HEK293 (cell line): ENCODE measurements at regions not wholly inside any gene's neighbourhood (a gene's known extent, or its start where the extent isn't known, plus 50 kb on each side); places are given as distances from the start of the nearest gene placed in this dataset.
"Not testable (repeated sequence)": the region's sequence is repeated elsewhere in the genome, so short reads cannot be mapped to it uniquely, and the experiment has no call there.

Experiments
- CTCF ChIA-PET: fragments of 350-600 bp; formaldehyde crosslinking; extraction: SDS; loops from one replicate; lab custom pipeline; 2021; ENCODE audit warnings: antibody characterized with exemption; lab: Yijun Ruan, JAX
- POLR2A ChIA-PET: fragments of 300-600 bp; formaldehyde crosslinking; extraction: SDS; loops from one replicate; lab custom pipeline; 2020; ENCODE audit warnings: antibody characterized with exemption, inconsistent platforms; lab: Yijun Ruan, JAX
- H3K27ac ChIP-seq: fragments of 200-500 bp; sonication (Bioruptor generic); 2 replicates; pipeline ENCODE4 v1.5.1; 2014; ENCODE audit warnings: low read depth, low read length, control low read depth, inconsistent platforms; ENCODE audit errors: extremely low read depth
- H3K36me3 ChIP-seq, 2 experiments: fragments of 200-500 bp in 1 of 2; sonication (Bioruptor generic) in 1 of 2; 1 replicate in 1 of 2; 2 replicates in 1 of 2; pipeline ENCODE4 v1.5.1; 2014 to 2017; ENCODE audit warnings: inconsistent platforms in 2 of 2, low read length in 2 of 2; ENCODE audit not compliant: control insufficient read depth in 2 of 2, insufficient read depth in 1 of 2
- H3K4me1 ChIP-seq: fragments of 200-500 bp; sonication (Bioruptor generic); 2 replicates; pipeline ENCODE4 v1.5.1; 2014; ENCODE audit warnings: mild to moderate bottlenecking, low read length, inconsistent platforms; ENCODE audit not compliant: control insufficient read depth, insufficient read depth
- H3K4me3 ChIP-seq: 2 replicates; pipeline ENCODE4 v1.5.1; 2011; ENCODE audit warnings: low read depth, mild to moderate bottlenecking, control low read depth, low read length, moderate library complexity
- H3K9me3 ChIP-seq: fragments of 200-500 bp; sonication (Bioruptor generic); 2 replicates; pipeline ENCODE4 v1.5.1; 2014; ENCODE audit warnings: low read depth, low read length, inconsistent platforms; ENCODE audit not compliant: control insufficient read depth, insufficient read depth
- GLIS1 ChIP-seq: fragments of 450-650 bp; formaldehyde crosslinking; IDR thresholded peaks from 2 replicates; pipeline ENCODE4 v1.5.1; 2016; ENCODE audit warnings: missing biosample characterization, missing genetic modification characterization
- HOXA7 ChIP-seq: sonication (generic); formaldehyde crosslinking; IDR thresholded peaks from 2 replicates; pipeline ENCODE4 v1.8.1; 2022; ENCODE audit warnings: missing genetic modification reagents, borderline replicate concordance
- RBAK ChIP-seq: fragments of 450-650 bp; formaldehyde crosslinking; IDR thresholded peaks from 2 replicates; pipeline ENCODE4 v1.5.1; 2016; ENCODE audit warnings: missing biosample characterization, missing genetic modification characterization
- REPIN1 ChIP-seq: fragments of 450-650 bp; formaldehyde crosslinking; IDR thresholded peaks from 2 replicates; pipeline ENCODE4 v1.5.1; 2017; ENCODE audit warnings: missing biosample characterization, missing genetic modification characterization, low read depth
- SETDB1 ChIP-seq: IDR thresholded peaks from one replicate; pipeline ENCODE4 v1.6.1; 2017; ENCODE audit warnings: mild to moderate bottlenecking, low read length, moderate library complexity, mixed read lengths; ENCODE audit not compliant: insufficient read length
- TRIM28 ChIP-seq: IDR thresholded peaks from 2 replicates; pipeline ENCODE4 v1.6.1; 2011; ENCODE audit warnings: low read length, control low read depth, borderline replicate concordance
- ZBTB1 ChIP-seq: fragments of 450-650 bp; formaldehyde crosslinking; IDR thresholded peaks from 2 replicates; pipeline ENCODE4 v1.5.1; 2016; ENCODE audit warnings: missing biosample characterization, missing genetic modification characterization
- ZBTB17 ChIP-seq: fragments of 450-650 bp; formaldehyde crosslinking; IDR thresholded peaks from 2 replicates; pipeline ENCODE4 v1.5.1; 2016; ENCODE audit warnings: missing biosample characterization, missing genetic modification characterization
- ZFP69B ChIP-seq: fragments of 450-650 bp; formaldehyde crosslinking; IDR thresholded peaks from 2 replicates; pipeline ENCODE4 v1.5.1; 2016; ENCODE audit warnings: missing biosample characterization, missing genetic modification characterization
- ZNF112 ChIP-seq: fragments of 450-650 bp; formaldehyde crosslinking; IDR thresholded peaks from 2 replicates; pipeline ENCODE4 v1.5.0; 2017; ENCODE audit warnings: missing biosample characterization, missing genetic modification characterization
- ZNF202 ChIP-seq: fragments of 450-650 bp; formaldehyde crosslinking; IDR thresholded peaks from 2 replicates; pipeline ENCODE4 v1.5.1; 2016; ENCODE audit warnings: missing biosample characterization, missing genetic modification characterization, borderline replicate concordance
- ZNF473 ChIP-seq: fragments of 450-650 bp; formaldehyde crosslinking; IDR thresholded peaks from 2 replicates; pipeline ENCODE4 v1.5.1; 2017; ENCODE audit warnings: missing biosample characterization, missing genetic modification characterization
- ZNF529 ChIP-seq: fragments of 450-650 bp; formaldehyde crosslinking; IDR thresholded peaks from 2 replicates; pipeline ENCODE4 v1.5.1; 2017; ENCODE audit warnings: missing genetic modification characterization, missing biosample characterization; ENCODE audit not compliant: insufficient replicate concordance
- ZNF549 ChIP-seq: fragments of 450-650 bp; IDR thresholded peaks from 2 replicates; pipeline ENCODE4 v1.5.1; 2018; ENCODE audit warnings: missing biosample characterization, missing genetic modification characterization, mild to moderate bottlenecking, inconsistent platforms, moderate library complexity
- ZNF558 ChIP-seq: fragments of 450-650 bp; formaldehyde crosslinking; IDR thresholded peaks from 2 replicates; pipeline ENCODE4 v1.5.1; 2016; ENCODE audit warnings: missing biosample characterization, missing genetic modification characterization
- ZNF610 ChIP-seq: fragments of 450-650 bp; formaldehyde crosslinking; IDR thresholded peaks from 2 replicates; pipeline ENCODE4 v1.5.1; 2016; ENCODE audit warnings: missing biosample characterization, missing genetic modification characterization, borderline replicate concordance
- ZNF664 ChIP-seq: fragments of 450-650 bp; formaldehyde crosslinking; IDR thresholded peaks from 2 replicates; pipeline ENCODE4 v1.5.1; 2016; ENCODE audit warnings: missing biosample characterization, missing genetic modification characterization
- ZNF768 ChIP-seq: fragments of 450-650 bp; formaldehyde crosslinking; IDR thresholded peaks from 2 replicates; pipeline ENCODE4 v1.5.1; 2018; ENCODE audit warnings: missing biosample characterization, mild to moderate bottlenecking, missing genetic modification characterization
- ZNF837 ChIP-seq: fragments of 450-650 bp; formaldehyde crosslinking; IDR thresholded peaks from 2 replicates; pipeline ENCODE4 v1.5.1; 2016; ENCODE audit warnings: missing biosample characterization, missing genetic modification characterization
- TF ChIP-seq, protein P1 (sequence below): fragments of 450-650 bp; formaldehyde crosslinking; IDR thresholded peaks from 2 replicates; pipeline ENCODE4 v1.5.1; 2016; ENCODE audit warnings: missing biosample characterization, missing genetic modification characterization
- TF ChIP-seq, protein P2 (sequence below): fragments of 450-650 bp; formaldehyde crosslinking; IDR thresholded peaks from 2 replicates; pipeline ENCODE4 v1.5.1; 2016; ENCODE audit warnings: missing biosample characterization, missing genetic modification characterization
- TF ChIP-seq, protein P3 (sequence below): fragments of 450-650 bp; formaldehyde crosslinking; optimal IDR thresholded peaks from 2 replicates; pipeline ENCODE3; 2016; ENCODE audit warnings: missing biosample characterization, mild to moderate bottlenecking, missing genetic modification characterization

DNA sequence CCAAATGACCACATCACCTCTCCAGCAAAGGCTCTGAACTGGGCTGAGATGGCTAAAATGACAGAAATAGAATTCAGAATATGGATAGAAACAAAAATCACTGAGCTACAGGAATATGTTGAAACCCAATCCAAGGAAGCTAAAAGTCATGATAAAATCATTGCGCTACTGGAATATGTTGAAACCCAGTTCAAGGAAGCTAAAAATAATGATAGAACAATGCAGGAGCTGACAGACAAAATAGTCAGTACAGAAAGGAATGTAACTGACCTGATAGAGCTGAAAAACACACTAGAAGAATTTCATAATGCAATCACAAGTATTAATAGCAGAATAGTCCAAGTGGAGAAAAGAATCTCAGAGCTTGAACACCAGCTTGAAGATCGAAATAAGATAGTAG lies 394.9 kb upstream of the GRAMD2B start:
- Histone ChIP-seq H3K27ac (no peak overlapping the region), H3K36me3 (no peaks in the 10 kb centered on the region), H3K9me3 (no peaks in the 10 kb centered on the region), H3K4me1 (peaks cover 6% of the 10 kb centered on the region; the same call in 1 of the 2 replicates), H3K4me3 (no peak overlapping the region)
- ChIA-PET CTCF (no interaction called here), POLR2A (no interaction called here)
- TF ChIP-seq ZFP69B: no peak
- TF ChIP-seq, protein P1, sequence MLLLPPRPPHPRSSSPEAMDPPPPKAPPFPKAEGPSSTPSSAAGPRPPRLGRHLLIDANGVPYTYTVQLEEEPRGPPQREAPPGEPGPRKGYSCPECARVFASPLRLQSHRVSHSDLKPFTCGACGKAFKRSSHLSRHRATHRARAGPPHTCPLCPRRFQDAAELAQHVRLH (tag by site-specific recombination): no peak
- TF ChIP-seq HOXA7 (CRISPR knock-in tag): no peak
- TF ChIP-seq ZNF112 (tag by site-specific recombination): no peak
- TF ChIP-seq ZBTB17 (tag by site-specific recombination): no peak
- no peak for TF ChIP-seq REPIN1
- TF ChIP-seq ZNF473: no peak
- TF ChIP-seq ZNF837 (tag by site-specific recombination): no peak
- TF ChIP-seq RBAK: no peak
- TF ChIP-seq ZBTB1 (tag by site-specific recombination): no peak
- TF ChIP-seq ZNF664 (tag by site-specific recombination): no peak
- TF ChIP-seq, protein P2, sequence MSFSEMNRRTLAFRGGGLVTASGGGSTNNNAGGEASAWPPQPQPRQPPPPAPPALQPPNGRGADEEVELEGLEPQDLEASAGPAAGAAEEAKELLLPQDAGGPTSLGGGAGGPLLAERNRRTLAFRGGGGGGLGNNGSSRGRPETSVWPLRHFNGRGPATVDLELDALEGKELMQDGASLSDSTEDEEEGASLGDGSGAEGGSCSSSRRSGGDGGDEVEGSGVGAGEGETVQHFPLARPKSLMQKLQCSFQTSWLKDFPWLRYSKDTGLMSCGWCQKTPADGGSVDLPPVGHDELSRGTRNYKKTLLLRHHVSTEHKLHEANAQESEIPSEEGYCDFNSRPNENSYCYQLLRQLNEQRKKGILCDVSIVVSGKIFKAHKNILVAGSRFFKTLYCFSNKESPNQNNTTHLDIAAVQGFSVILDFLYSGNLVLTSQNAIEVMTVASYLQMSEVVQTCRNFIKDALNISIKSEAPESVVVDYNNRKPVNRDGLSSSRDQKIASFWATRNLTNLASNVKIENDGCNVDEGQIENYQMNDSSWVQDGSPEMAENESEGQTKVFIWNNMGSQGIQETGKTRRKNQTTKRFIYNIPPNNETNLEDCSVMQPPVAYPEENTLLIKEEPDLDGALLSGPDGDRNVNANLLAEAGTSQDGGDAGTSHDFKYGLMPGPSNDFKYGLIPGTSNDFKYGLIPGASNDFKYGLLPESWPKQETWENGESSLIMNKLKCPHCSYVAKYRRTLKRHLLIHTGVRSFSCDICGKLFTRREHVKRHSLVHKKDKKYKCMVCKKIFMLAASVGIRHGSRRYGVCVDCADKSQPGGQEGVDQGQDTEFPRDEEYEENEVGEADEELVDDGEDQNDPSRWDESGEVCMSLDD: no peak
- no peak for TF ChIP-seq ZNF768 (tag by site-specific recombination)
- no peak for TF ChIP-seq ZNF202 (tag by site-specific recombination)
- TF ChIP-seq, protein P3, sequence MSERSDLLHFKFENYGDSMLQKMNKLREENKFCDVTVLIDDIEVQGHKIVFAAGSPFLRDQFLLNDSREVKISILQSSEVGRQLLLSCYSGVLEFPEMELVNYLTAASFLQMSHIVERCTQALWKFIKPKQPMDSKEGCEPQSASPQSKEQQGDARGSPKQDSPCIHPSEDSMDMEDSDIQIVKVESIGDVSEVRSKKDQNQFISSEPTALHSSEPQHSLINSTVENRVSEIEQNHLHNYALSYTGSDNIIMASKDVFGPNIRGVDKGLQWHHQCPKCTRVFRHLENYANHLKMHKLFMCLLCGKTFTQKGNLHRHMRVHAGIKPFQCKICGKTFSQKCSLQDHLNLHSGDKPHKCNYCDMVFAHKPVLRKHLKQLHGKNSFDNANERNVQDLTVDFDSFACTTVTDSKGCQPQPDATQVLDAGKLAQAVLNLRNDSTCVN (tag by site-specific recombination): no peak
- TF ChIP-seq GLIS1 (tag by site-specific recombination): no peak
- TF ChIP-seq SETDB1: no peak

DNA sequence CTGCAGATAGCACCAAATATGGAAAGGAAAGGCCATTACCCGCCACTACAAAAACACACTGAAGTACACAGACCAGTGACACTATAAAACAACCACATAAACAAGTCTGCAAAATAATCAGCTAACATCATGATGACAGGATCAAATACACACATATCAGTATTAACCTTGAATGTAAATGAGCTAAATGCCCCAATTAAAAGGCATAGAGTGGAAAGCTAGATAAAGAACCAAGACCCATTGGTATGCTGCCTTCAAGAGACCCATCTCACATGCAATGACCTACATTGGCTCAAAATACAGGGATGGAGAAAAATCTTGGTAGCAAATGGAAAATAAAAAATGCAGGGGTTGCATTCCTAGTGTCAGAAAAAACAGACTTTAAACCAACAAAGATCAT lies 393.9 kb upstream of the GRAMD2B start:
- TF ChIP-seq ZNF558 (tag by site-specific recombination): peak; percentile 82
- TF ChIP-seq SETDB1: peak; percentile 94
- TF ChIP-seq TRIM28: peak; percentile 94
- TF ChIP-seq ZNF610 (tag by site-specific recombination): peak; percentile 39; the same call in 1 of the 2 replicates
- TF ChIP-seq ZNF549 (tag by site-specific recombination): peak; percentile 52; the same call in 1 of the 2 replicates
- TF ChIP-seq ZNF529 (tag by site-specific recombination): peak; percentile 98
- TF ChIP-seq, all 188 proteins: peak for 6; not testable (repeated sequence) for 182
- H3K36me3 ChIP-seq, H3K4me3 ChIP-seq, H3K9me3 ChIP-seq, POLR2A ChIA-PET, H3K27ac ChIP-seq, H3K4me1 ChIP-seq, CTCF ChIA-PET: not testable (repeated sequence)
